NCI-H510A treated with DMSO at 0.1 percent for 48 hours (cell line): ENCODE measurements at regions not wholly inside any gene's neighbourhood (a gene's known extent, or its start where the extent isn't known, plus 50 kb on each side); places are given as distances from the start of the nearest gene placed in this dataset.
"Not testable (repeated sequence)": the region's sequence is repeated elsewhere in the genome, so short reads cannot be mapped to it uniquely, and the experiment has no call there.

Experiments used
- DNase-seq: peaks from one replicate; lab custom pipeline; 2025; lab: John Stamatoyannopoulos, UW

DNA sequence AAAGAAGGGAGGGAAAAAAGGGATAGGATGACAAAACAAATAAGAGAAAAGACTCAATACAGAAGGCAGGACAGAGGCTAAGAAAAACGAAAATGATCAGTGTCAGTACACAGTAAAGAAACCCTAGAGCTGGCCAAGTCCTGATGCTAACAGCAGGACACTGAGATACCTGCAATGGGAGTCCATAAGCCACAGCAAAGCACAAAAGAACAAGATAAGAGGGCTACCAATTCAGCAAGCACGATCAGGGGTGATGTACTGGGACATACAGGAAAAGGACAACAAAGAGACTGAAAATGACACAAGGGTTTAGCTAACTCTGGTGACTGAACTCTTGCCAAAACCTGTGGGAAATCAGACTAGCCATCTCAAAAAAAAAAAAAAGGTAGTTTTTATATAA is 1072.6 kb upstream of the COX7C start:
- no peak for DNase-seq

GRCh38 chr5:85549229-85549628 is 1068.5 kb upstream of the COX7C start:
- no peak for DNase-seq

- DNase-seq, result no peak
Observed at GRCh38 chr5:85549836-85550599, 1067.7 kb upstream of the COX7C start.

- DNase-seq, result no peak
Observed at GRCh38 chr5:85556464-85556863, 1061.3 kb upstream of the COX7C start.

DNA sequence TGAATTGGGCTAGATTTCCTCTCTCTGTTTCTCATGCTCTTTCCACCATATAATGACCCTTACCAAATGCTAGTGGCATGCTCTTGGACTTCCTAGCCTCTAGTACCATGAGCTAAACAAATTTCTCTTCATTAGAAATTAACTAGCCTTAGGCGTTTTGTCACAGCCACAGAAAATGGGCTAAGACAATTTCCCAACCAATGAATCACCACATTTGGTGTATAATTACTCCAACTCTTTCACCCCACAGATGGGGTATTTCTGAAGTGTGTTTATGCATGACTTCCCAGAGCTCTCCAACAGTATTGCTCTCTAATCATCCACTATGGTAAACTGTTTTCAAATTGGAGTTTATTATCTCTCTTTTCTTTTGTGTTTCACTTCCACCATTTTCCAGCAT is 1041.1 kb upstream of the COX7C start:
- no peak for DNase-seq

- not testable (repeated sequence) for DNase-seq
Observed at GRCh38 chr5:85587806-85588205, 1029.9 kb upstream of the COX7C start.

GRCh38 chr5:85588268-85588667 is 1029.5 kb upstream of the COX7C start:
- DNase-seq, result not testable (repeated sequence)

GRCh38 chr5:85590764-85591163 is 1027.0 kb upstream of the COX7C start:
- no peak for DNase-seq

- no peak for DNase-seq
Observed at GRCh38 chr5:85591311-85591710, 1026.4 kb upstream of the COX7C start.

GRCh38 chr5:85602843-85603242 is 1014.9 kb upstream of the COX7C start:
- no peak for DNase-seq

DNA sequence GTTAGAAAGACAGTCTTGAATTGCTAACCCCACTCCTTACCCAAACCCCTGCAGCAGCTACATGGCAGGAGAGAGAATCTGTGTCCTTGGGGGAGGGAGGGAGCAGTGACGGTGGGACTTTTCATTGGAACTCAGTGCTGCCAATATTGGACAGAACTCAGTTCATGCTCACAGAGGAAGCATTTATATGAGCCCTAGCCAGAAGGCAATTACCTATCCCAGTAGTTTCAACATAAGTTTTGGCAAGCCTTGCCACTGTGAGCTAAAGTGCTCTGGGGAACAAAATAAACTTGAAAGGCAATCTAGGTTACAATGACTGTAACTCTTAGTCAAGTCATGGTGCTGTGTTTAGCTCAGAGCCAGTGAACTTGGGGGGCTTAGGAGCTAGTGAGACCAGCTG is 1013.4 kb upstream of the COX7C start:
- DNase-seq, result no peak

GRCh38 chr5:85604786-85605185 is 1013.0 kb upstream of the COX7C start:
- DNase-seq, result no peak

- no peak for DNase-seq
Observed at GRCh38 chr5:85605381-85605780, 1012.4 kb upstream of the COX7C start.

DNA sequence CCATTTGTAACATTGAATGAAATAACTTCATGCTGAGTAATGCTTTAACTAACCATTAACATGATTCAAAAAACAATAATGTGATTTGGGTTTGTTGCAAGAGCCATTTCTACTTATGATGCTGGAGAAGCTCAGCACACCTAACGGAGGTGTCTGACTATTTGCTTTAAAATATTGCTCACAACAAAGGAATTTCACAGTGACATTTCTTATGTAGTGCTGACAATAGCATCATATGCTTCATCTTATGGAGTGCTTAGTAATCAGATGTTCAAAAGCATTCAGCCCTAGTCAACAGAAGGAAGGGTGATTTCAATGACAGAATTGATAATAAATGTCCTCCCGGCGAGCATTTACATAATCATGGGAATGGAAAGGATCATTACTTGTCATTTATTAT is 1003.3 kb upstream of the COX7C start:
- no peak for DNase-seq

- no peak for DNase-seq
Observed at GRCh38 chr5:85621668-85622067, 996.1 kb upstream of the COX7C start.

- no peak for DNase-seq
Observed at GRCh38 chr5:85628153-85628552, 989.6 kb upstream of the COX7C start.

GRCh38 chr5:85638495-85639125 is 979.1 kb upstream of the COX7C start:
- DNase-seq, result not testable (repeated sequence)

- no peak for DNase-seq
Observed at GRCh38 chr5:85646036-85646435, 971.7 kb upstream of the COX7C start.

GRCh38 chr5:85646641-85647040 is 971.1 kb upstream of the COX7C start:
- no peak for DNase-seq

- DNase-seq, result no peak
Observed at GRCh38 chr5:85647349-85648127, 970.2 kb upstream of the COX7C start.

- DNase-seq, result no peak
Observed at GRCh38 chr5:85648495-85648894, 969.2 kb upstream of the COX7C start.

DNA sequence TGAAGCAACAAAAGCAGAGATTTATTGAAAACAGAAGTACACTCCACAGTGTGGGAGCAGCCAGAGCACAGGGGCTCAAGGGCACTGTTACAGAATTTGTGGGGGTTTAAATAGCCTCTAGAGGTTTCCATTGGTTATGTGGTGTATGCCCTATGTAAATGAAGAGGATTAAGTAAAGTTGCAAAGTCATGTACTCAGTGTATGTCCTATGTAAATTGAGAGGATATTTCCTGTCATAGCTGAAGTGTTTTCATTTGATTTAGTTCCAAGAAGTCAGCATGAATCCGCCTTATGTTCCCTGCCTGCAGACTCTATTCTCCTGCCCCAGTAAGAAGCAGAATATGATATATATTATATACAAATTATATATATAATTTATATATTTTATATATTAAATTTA is 966.0 kb upstream of the COX7C start:
- no peak for DNase-seq

DNA sequence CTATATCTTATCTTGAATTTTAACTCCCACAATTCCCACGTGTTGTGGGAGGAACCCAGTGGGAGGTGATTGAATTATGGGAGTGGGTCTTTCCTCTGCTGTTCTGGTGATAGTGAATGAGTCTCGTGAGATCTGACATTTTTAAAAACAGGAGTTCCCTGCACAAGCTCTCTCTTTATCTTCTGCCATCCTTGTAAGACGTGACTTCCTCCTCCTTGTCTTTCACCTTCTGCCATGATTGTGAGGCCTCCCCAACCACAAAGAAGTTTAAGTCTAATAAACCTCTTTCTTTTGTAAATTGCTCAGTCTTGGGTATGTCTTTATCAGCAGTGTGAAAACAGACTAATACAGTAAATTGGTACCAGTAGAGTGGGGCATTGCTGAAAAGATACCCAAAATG is 963.6 kb upstream of the COX7C start:
- DNase-seq, result not testable (repeated sequence)
